ENCODE measurements at regions not wholly inside any gene's neighbourhood (a gene's known extent, or its start where the extent isn't known, plus 50 kb on each side); places are given as distances from the start of the nearest gene placed in this dataset.

- TF ChIP-seq ELK1 (IDR thresholded peaks at IDR 0.05; ENCODE audit: low read depth, low read length) = no peak
- no peak for TF ChIP-seq SMARCA5 (IDR thresholded peaks at IDR 0.05)
- TF ChIP-seq ZNF622 (IDR thresholded peaks at IDR 0.05) = no peak
- TF ChIP-seq SP1 (IDR thresholded peaks at IDR 0.05; ENCODE audit: low read depth, low read length) = no peak
- no peak for TF ChIP-seq CHD4 (IDR thresholded peaks at IDR 0.05)
- no peak for TF ChIP-seq CEBPZ (IDR thresholded peaks at IDR 0.05; ENCODE audit: low read depth, low read length)
- TF ChIP-seq SPI1 (IDR thresholded peaks at IDR 0.05; ENCODE audit: borderline replicate concordance, insufficient read depth, low read depth, low read length) = no peak
- TF ChIP-seq, protein P1, sequence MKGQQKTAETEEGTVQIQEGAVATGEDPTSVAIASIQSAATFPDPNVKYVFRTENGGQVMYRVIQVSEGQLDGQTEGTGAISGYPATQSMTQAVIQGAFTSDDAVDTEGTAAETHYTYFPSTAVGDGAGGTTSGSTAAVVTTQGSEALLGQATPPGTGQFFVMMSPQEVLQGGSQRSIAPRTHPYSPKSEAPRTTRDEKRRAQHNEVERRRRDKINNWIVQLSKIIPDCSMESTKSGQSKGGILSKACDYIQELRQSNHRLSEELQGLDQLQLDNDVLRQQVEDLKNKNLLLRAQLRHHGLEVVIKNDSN (IDR thresholded peaks at IDR 0.05; ENCODE audit: borderline replicate concordance, extremely low read length, insufficient read depth, low read depth, low read length) = no peak
- no peak for TF ChIP-seq ETV6 (conservative IDR thresholded peaks at IDR 0.05 in 1 of 2, IDR thresholded peaks at IDR 0.05 in 1 of 2; ENCODE audit: borderline replicate concordance in 1 of 2, low read depth in 1 of 2)
- TF ChIP-seq BHLHE40 (IDR thresholded peaks at IDR 0.05; ENCODE audit: borderline replicate concordance in 1 of 2, low read depth in 2 of 2, low read length in 1 of 2) = no peak
- no peak for TF ChIP-seq KAT2A (conservative IDR thresholded peaks at IDR 0.05; ENCODE audit: control insufficient read depth, low read depth, low read length)
- no peak for TF ChIP-seq ZBED1 (IDR thresholded peaks at IDR 0.05; ENCODE audit: borderline replicate concordance)
Observed at GRCh38 chr10:10128387-10128786, 889.3 kb upstream of the CELF2 start (continued).
